KG1 (cell line): ENCODE measurements at regions not wholly inside any gene's neighbourhood (a gene's known extent, or its start where the extent isn't known, plus 50 kb on each side); places are given as distances from the start of the nearest gene placed in this dataset.

ENCODE experiments used
- DNase-seq: peaks from one replicate; lab custom pipeline; 2025; lab: John Stamatoyannopoulos, UW

DNA sequence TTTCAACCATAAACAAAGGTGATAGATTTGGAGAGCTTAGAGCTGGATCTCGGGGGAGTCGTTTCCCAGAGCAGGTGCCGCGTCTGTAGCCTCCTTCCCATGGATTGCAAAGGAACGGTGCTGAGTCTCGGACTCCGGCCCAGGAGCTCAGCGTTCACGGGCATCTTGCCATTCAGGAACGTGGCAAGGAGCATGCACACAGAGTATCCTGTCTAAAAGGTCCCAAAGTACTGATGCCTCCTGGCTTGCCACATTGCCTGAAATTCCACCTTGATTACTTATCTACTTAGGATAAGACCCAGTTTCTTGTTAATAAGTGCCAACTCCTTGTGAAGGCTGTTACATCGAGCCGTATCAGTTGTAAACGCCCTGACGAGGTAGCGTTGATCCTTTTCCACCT, 197.8 kb upstream of the MYT1L start:
- DNase-seq: no peak

DNA sequence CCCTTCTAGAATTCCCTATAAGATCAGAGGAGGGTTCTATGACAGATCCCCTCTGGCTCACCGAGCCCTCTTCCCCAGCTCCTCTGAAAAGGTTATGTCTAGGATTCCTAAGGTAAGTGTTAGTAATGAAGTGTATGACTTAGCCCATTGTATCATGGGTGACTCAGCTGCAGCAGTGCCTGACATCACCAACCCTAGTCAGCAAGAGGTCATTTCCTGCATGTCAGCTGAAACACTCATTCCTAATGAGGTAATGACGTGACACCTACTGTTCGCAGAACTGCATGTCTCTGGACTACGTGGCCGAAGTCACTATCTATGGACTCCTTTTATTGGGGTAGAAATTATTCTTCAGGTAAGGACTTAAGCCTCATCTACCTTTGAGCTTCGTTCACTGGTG, 196.1 kb upstream of the MYT1L start:
- no peak for DNase-seq

DNA sequence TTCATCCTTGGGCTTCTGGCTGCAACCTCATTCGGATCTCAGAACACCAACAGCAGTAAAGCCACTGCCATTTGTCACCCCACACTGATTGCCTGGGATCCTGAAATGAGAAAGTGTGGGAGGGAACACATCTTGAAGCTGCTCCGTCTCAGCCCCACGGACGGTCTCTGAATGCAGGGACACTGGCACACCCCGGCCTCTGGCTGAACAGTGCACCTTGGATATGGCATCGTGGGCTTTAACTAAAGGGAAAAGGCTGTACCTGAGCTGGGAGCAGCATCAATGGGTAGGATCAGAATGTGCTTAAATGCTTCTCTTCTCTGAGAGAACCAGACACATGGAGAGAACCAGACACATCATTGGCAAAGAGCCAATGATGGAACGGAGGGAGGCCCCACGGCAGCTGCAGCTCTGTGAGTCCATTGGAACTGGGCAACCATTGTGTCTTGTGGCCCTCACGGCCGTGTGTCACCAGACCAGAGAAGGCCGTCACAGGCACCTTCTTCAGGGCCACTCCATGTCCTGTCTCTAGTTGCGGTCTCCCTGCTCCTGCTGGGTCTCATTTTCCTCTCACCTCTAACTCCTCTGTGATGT, 193.4 kb upstream of the MYT1L start:
- no peak for DNase-seq

DNA sequence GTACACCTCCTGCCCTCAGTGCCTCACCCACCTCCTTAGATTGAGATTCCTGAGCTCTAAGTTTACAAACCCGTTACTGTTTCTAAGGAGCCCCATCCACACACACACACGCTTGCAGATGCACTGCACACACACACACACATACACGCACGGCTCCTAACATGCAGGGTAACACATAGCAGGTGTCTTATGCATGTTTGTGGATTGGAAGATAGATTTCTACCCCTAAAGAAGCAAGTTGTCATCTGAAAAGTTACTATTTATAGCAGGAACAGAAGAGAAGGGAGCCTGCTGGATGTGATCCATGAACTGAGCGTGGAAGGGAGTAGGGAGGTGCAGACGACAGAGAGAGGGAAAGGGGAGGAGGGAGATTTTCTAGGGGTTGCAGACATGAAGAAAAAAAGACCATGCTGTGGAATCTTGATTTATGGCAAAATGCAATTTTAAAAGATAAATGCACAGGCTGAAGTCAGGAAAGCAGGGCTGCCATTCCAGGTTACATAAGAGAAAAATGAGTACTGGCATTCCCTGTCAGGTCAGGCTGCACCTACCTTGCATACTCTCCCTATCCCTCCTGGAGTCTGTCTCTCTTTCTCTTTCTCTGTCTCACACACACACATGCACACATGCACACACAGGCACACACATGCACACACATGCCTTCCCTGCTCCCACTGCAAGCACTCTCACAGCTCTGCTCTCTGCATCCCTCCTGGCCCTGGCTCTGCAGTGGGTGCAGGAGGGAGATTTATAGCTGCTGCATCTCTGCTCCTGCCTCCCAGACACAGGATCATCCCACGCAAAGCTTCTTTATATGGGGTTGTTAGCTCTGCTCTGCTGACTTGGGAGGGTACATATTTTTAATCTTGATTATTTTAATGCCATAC, 192.6 kb upstream of the MYT1L start:
- no peak for DNase-seq

DNA sequence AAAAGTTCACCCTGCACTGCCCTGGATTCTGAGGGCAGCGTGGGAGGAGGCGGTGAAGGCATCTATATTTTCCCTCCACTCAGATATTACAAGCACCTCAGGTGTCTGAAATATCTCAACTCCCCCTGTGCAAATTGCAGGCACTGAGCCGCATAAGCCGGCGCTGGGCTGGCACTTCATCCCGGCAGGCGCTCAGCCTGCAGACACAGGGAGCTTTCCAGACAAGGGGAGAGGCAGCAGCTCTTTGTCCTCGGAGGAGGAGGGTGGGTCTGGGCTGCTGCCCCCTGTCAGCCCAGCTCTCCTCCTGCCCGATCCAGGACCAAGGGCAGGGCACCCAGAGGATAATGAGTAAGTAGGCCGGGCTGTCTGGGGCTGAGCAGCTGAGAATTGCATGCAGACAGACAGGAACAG, 189.3 kb upstream of the MYT1L start:
- no peak for DNase-seq

DNA sequence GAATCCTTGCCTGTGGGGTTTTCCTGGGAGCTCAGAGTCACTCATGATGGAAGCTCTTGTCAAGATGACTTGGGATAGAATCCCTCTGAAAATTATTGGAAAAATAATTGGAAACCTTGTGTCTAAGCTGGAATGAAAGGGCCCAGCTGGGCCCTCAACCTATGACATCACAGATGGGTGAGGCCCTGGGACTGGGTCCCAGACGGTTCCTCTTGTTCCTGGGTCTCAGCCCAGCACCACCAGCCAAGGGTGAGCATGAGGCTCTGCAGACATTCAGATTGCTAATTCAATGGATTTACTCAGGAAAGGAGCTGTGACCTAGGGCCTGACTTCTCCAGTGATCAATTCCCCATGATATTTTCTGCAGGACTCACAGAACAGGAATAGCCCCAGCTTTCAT, 188.3 kb upstream of the MYT1L start:
- no peak for DNase-seq

DNA sequence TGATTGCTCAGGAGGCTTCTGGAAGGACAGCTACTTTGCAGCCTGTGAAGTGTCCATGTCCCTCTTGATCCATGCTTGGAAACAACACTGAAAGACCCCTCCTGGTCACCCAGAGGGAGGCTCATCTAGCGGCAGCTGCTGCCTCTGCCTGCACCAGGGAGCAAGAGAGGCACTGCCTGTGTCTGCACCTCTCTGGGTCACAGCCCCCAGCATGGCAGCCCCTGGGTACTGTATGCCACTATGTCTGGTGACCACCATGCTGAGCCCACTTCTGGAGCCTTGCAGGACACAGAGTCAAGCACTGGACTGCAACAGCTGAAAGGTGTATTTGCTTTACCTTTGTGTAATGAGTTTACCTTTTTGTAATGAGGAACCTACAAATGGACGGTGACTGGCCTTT, 186.3 kb upstream of the MYT1L start:
- DNase-seq: no peak

DNA sequence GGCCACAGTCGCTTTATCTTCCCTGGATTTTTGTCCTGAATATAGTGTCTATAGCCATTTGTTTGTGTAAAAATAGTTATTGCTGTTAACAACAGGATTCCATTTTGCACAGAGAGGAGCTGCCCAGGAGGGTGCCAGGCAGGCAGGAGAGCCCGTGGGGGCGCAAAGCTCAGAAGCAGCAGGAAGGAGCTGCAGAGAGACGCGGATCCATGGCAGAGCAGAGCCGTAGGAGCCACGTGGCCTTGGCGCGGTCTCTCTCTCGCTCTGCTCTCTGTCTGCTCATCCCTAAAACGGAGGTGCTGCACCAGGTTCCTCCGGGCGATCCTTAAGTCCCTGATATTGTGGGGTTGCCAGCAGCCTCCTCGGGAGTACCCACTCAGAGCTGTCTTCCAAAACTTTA, 185.3 kb upstream of the MYT1L start:
- DNase-seq: no peak

DNA sequence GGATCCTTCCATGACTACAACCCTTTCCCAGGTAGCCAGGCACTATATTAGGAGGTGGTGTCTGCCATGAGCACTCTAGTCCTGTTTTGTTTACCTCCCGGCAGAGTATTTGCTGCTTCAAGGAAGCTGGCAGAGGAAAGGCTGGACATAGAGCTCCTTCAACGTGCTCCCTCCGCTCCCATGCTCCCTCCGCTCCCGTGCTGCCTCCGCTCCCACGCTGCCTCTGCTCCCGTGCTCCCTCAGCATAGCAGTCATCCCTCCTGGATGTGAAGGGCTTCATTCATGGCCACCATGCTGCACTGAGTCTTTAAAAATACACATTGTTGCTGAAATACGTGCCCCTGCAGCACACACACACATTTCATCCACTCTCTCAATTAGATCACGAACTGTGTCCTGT, 181.9 kb upstream of the MYT1L start:
- DNase-seq: no peak

DNA sequence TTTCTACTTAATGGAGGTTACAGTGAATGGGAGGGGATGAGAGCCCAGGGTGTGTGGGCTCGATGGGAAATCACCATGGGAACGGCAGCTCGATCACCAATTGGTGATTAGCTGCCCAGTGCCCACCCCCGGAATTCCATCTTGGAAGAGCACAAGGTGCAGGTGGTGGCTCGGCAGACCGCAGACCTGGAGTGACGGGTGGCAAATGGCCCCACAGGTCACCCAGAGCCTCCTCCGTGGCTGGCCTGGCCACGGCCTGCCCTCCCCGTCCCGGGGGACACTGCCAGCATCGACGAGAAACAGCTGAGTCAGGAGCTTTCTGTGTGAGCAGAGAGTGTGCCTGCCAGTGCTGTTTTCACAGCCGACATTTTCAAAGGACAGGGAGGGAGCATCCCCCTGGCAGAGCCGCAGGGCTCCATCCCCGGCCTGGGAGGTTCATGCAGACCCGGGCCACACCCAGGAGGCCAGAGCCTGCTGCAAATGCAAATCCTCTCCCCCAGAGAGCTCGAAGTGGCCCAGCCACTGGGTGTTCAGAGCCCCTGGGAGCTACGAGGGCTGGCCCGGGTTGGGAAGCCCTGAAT, 176.4 kb upstream of the MYT1L start:
- DNase-seq: no peak

DNA sequence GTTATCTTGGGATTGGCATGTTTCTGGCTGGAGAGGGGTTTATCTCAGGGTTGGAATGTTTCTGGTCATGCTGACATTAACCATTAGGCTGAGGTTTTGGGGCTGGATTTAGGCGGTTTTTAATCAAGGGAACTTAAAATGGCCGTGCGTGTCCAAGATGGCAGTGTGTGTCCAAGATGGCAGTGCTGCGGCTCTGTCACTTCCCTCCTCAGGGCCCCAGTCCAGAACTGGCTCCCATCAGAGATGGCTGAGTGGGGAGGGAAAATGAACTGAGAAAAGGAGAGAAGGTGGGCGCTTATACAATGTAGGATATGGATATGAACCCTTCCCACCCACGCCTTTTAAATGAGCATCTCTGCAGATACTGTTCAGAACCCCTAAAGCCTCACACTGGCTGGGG, 175.5 kb upstream of the MYT1L start:
- no peak for DNase-seq

DNA sequence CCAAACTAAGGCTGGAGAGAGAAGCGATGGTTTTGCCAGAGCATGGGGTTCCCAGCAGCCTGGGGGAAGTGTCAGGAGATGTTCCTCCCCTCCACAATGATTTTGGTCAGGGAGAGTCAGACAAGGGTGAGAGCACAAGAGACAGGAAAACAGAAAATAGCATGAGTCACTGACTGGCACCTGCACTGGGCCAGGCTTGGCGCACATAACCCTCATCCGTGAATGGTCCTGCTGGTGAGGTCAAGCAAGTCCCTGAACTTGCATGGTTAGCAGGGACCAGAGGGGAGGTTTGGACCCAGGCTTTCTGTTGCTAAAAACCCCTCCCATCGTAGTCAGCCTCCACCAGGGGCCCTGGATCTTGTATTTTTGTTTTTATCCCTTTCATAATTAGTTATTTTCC, 174.5 kb upstream of the MYT1L start:
- DNase-seq: no peak

DNA sequence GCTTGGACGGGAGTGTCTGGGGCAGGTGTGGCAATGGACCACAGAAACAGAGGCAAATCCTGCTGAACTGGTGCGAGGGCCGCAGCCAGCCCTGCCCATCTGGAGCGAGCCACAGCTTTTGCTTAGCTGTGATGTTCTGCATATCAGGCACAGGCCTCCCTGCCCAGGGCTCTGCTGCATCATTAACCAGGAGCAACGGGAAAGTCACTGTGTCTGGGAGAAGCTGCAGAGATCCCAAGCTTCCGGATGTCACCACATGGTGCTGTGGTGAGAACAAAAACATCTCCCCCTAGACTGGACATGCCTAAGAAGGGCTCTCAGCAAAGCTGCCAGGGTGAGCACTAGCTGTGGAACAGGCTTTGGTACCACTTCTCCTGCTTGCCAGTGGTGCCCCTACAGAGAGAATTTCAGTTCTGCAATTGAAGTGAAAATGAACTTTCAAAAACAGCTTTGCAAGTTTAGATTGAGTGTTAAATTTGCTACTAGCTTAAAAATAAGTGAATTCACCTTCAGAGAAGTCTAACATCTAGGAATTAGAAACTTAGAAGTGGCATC, 172.9 kb upstream of the MYT1L start:
- no peak for DNase-seq

DNA sequence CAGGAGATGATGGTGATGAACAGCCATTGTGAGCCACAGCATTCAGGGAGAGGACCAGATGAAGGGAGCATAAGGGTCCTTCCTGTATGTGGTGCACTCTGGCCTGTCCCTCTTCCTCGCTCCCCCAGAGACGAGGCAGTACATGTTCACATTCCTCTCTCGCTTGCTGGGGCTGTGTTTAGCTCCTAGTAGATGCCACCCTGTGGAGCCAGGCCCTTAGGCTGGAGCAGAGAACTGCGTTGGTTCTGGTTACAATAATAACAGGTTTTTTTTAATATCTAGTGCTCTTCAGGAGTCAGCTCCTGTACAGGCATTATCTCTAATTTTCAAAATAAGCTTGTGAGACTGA, 171.1 kb upstream of the MYT1L start:
- no peak for DNase-seq

DNA sequence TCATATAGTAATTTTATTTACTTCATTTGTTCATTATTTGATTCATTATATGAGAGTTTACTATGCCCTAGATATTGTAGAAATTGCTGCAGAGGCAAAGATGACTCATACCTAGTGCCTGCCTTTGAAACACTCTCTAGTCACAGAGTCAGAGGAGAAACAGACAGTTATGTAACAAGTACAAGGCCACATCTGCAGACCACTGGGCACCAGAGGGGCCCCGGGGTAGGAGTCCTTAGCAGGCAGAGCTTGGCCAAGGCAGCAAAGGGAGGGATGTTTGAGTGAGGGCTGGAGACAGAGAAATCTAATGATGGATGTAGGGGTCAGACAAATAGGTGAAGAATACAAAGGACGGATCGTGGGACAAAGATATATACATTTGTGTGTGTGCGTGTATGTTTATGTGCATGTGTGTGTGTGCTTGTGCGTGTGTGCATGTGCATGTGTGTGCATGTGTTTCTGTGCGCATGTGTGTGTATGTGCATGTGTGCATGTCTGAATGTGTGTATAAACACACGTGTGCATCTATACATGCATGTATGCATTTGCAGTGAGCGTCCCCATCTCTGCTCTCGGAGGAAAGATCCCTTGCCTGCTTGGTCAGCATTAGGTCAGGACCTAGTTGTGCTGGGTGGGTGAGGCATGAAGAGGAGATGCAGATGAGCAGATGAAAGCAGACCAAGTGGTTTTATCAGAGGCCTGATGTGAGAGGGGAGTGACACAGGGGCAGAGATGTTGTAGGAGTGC, 170.6 kb upstream of the MYT1L start:
- no peak for DNase-seq

DNA sequence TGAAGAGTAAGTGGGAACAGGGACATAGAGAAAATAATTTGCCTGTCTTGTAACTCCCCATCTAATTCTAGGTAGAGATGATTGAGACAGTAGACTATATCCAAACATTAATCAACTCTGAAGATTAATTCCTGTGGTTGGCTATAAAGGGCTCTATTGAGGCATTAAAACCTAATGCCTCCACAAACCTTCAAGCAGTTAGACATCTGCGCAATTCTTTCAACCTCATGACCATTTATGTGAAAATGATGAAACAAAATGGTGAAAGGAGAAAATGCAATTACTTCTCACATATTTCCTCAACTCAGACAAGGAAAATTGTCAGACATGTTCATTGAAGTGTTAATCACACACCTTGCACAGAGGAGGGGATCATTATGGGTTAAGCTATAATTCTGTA, 164.5 kb upstream of the MYT1L start:
- no peak for DNase-seq

DNA sequence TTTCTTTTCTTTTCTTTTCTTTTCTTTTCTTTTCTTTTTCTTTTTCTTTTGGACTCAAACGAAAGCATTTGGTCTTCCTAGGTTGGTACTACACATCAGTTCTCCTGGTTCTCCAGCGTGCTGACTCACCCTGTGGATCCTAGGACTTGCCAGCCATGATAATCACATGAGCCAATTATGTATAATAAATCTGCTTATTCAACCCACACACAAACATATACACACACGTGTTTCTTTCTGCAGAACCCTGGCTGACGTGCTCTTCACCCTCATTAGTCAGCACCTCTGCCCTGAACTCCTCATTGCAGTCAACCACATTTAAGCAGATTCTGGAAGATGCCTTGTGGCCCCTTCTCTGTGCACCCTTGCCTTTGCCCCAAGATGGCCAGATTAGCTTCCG, 162.4 kb upstream of the MYT1L start:
- no peak for DNase-seq

DNA sequence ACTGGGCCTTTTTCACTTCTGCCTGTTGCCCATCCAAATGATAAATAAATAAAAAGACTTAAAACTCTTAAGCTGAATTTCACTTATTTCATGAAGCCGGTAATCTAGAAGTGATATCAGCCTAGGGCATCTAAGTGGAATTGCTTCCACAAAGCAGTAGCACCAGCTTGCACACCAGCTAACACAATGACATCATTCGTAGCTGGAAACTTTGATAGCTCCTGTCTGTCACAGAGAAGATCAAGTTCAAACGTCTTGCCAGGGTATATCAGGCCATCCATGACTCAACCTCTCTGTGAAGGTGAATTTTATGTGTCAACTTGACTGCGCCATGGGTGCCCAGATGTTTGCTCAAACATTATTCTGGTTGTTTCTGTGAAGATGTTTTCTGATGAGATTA, 161.7 kb upstream of the MYT1L start:
- DNase-seq: no peak

DNA sequence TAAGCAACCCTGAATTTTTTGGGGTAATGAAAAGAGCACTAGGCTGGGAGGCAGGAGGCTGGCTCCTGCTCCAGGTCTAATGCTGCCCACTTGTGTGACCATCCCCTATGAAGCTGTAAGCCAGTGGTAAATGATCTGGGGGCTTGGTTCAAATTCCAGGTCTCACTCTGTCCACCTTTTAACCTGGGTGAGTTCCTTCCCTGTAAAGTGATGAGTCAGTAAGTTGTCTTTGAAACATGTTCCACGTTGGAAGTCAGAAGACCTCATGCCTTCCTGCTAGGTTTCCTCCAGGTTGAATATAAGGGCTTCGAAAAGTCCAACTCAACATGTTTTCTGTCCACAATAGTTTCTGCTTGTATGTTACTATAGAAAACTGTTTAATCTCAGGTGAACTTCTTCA, 160.9 kb upstream of the MYT1L start:
- DNase-seq: no peak

DNA sequence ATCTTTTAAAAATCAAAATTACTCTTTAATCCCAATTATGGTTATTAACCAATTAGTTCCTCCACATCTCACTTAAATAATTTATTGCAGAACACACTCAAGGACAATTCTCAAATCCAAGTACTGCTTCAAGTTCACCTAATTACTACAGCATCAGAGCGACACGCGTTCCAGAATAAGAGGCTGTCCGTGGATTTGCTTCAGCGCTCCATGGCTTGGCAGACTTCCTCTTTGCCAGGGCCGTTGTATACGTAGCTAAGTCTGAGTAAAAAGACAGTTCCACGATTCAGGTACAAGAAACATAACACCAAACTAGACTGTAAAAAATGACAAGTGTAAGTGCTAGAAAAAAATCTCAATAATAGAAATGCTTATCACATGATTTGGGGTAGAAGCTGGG, 153.2 kb upstream of the MYT1L start:
- no peak for DNase-seq

DNA sequence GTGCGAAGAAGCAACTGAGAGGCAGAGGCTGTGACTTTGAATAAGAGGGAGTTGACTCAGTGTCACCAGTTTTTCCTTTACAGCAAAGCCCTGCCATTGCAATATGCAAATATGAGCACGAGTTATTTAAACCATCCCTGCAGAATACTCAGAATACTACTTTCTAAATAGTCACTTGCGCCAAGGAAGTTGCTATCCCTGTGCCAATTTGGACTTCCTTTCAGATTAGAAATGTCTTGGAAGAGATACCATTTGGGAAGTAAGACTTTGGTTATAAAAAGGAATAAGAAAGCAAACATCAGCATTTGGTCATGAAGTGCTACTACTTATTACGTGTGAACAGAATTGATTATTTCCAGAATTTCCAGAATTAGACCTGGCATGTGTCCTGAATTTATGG, 151.8 kb upstream of the MYT1L start:
- no peak for DNase-seq

DNA sequence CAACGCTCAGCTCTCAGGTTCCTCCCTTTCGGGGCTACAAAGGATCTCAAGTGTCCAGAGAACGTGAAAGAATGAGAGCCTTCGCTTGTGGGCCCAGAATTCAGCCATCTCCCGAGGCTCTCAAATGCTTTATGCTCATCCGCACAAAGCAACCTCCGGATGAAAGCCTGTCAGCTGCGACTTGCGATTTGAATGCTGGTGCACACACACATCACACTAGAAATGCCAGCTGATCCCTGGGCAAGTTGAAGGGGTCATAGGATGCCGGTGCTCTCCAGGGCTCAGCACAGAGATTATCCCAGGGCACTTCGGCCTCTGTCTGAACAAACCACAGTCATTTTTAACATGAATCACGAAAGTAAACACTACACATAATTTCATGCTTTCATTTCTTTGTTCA, 141.8 kb upstream of the MYT1L start:
- no peak for DNase-seq

DNA sequence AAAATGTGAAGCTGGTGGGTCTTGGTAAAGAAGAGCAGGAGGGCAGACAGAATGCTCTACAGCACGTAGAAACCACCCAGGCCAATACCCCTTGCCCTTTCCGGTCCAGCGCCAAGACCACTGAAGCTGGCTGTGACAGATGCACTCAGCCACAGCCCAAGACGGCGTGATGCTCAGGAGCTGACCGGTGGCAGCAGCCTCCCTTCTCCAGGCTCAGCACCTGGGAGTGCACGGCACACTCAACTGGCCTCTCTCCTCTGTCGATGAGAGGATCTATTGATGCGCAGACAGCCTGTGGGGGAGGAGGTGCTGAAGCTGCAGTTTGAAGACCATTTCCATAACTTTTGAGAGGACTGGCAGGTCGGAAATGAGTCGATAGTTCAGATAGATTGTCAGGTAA, 141.0 kb upstream of the MYT1L start:
- DNase-seq: no peak
